H54 (cell line): ENCODE measurements at regions not wholly inside any gene's neighbourhood (a gene's known extent, or its start where the extent isn't known, plus 50 kb on each side); places are given as distances from the start of the nearest gene placed in this dataset.

Source experiments
- DNase-seq: peaks from one replicate; pipeline ENCODE4 v3.0.0; 2011; ENCODE audit warnings: low spot score, mixed read lengths; ENCODE audit not compliant: insufficient read length
- FAIRE-seq: peaks from 3 replicates; lab custom pipeline; 2011; peaks lifted over from hg19 to GRCh38; lab: Jason Lieb, UNC
- POLR2A ChIP-seq: IDR thresholded peaks from 2 replicates; pipeline ENCODE4 v1.6.1; 2011; ENCODE audit warnings: low read depth, mild to moderate bottlenecking, low read length

- DNase-seq = no peak
- no peak for FAIRE-seq
- TF ChIP-seq POLR2A = no peak
These were observed 91.1 kb upstream of the KLF13 start for GRCh38 chr15:31235311-31236183.

GRCh38 chr15:31236184-31237042 lies 90.2 kb upstream of the KLF13 start:
- peak; percentile 88 for DNase-seq
- no peak for TF ChIP-seq POLR2A
- FAIRE-seq = peak; percentile 94

GRCh38 chr15:31237043-31237324 lies 89.7 kb upstream of the KLF13 start:
- FAIRE-seq (no peak), DNase-seq (no peak)
- no peak for TF ChIP-seq POLR2A

GRCh38 chr15:31238906-31239305 lies 87.7 kb upstream of the KLF13 start:
- DNase-seq (no peak), FAIRE-seq (no peak)
- no peak for TF ChIP-seq POLR2A

GRCh38 chr15:31239409-31239808 lies 87.2 kb upstream of the KLF13 start:
- no peak for DNase-seq
- no peak for TF ChIP-seq POLR2A
- no peak for FAIRE-seq

GRCh38 chr15:31241888-31242522 lies 84.6 kb upstream of the KLF13 start:
- FAIRE-seq (no peak), DNase-seq (no peak)
- TF ChIP-seq POLR2A = no peak

GRCh38 chr15:31243895-31244294 lies 82.7 kb upstream of the KLF13 start:
- FAIRE-seq = no peak
- no peak for DNase-seq
- TF ChIP-seq POLR2A = no peak

GRCh38 chr15:31245135-31245689 lies 81.4 kb upstream of the KLF13 start:
- FAIRE-seq = no peak

GRCh38 chr15:31245756-31246155 lies 80.9 kb upstream of the KLF13 start:
- FAIRE-seq = no peak
- no peak for DNase-seq

More at GRCh38 chr15:31245135-31245689, 81.4 kb upstream of the KLF13 start:
- DNase-seq = no peak
- no peak for TF ChIP-seq POLR2A

GRCh38 chr15:31247404-31247803 lies 79.2 kb upstream of the KLF13 start:
- TF ChIP-seq POLR2A = no peak
- FAIRE-seq = no peak

More at GRCh38 chr15:31245756-31246155, 80.9 kb upstream of the KLF13 start:
- no peak for TF ChIP-seq POLR2A

GRCh38 chr15:31248263-31248662 lies 78.4 kb upstream of the KLF13 start:
- no peak for FAIRE-seq
- DNase-seq = no peak
- TF ChIP-seq POLR2A = no peak

More at GRCh38 chr15:31247404-31247803, 79.2 kb upstream of the KLF13 start:
- no peak for DNase-seq

- FAIRE-seq (no peak), DNase-seq (no peak)
- TF ChIP-seq POLR2A = no peak
These were observed 77.7 kb upstream of the KLF13 start for GRCh38 chr15:31248951-31249350.

GRCh38 chr15:31250033-31250432 lies 76.6 kb upstream of the KLF13 start:
- FAIRE-seq = no peak
- no peak for TF ChIP-seq POLR2A
- no peak for DNase-seq
